GF-D8 (cell line): ENCODE measurements at regions not wholly inside any gene's neighbourhood (a gene's known extent, or its start where the extent isn't known, plus 50 kb on each side); places are given as distances from the start of the nearest gene placed in this dataset.
"Not testable (repeated sequence)": the region's sequence is repeated elsewhere in the genome, so short reads cannot be mapped to it uniquely, and the experiment has no call there.

ENCODE experiments used
- DNase-seq: peaks from one replicate; lab custom pipeline; 2025; lab: John Stamatoyannopoulos, UW

GRCh38 chr4:31370866-31371465, 650.8 kb downstream of the PCDH7 start:
- DNase-seq: no peak

- no peak for DNase-seq
These were observed 654.2 kb downstream of the PCDH7 start for GRCh38 chr4:31374256-31374960.

- no peak for DNase-seq
These were observed 655.8 kb downstream of the PCDH7 start for GRCh38 chr4:31375936-31376335.

- no peak for DNase-seq
These were observed 659.2 kb downstream of the PCDH7 start for GRCh38 chr4:31379364-31379763.

- no peak for DNase-seq
These were observed 663.6 kb downstream of the PCDH7 start for GRCh38 chr4:31383767-31384166.

- no peak for DNase-seq
These were observed 670.7 kb downstream of the PCDH7 start for GRCh38 chr4:31390849-31391248.

- DNase-seq: no peak
These were observed 671.8 kb downstream of the PCDH7 start for GRCh38 chr4:31391976-31392375.

- DNase-seq: no peak
These were observed 672.8 kb downstream of the PCDH7 start for GRCh38 chr4:31392923-31393322.

- DNase-seq: no peak
These were observed 688.0 kb downstream of the PCDH7 start for GRCh38 chr4:31408121-31408520.

GRCh38 chr4:31411565-31411964, 691.4 kb downstream of the PCDH7 start:
- no peak for DNase-seq

GRCh38 chr4:31415629-31416028, 695.5 kb downstream of the PCDH7 start:
- no peak for DNase-seq

GRCh38 chr4:31416498-31416897, 696.3 kb downstream of the PCDH7 start:
- no peak for DNase-seq

- no peak for DNase-seq
These were observed 696.9 kb downstream of the PCDH7 start for GRCh38 chr4:31417040-31417439.

GRCh38 chr4:31422006-31422405, 701.8 kb downstream of the PCDH7 start:
- DNase-seq: no peak

- no peak for DNase-seq
These were observed 707.5 kb downstream of the PCDH7 start for GRCh38 chr4:31427691-31428090.

- no peak for DNase-seq
These were observed 722.1 kb downstream of the PCDH7 start for GRCh38 chr4:31442236-31442635.

- DNase-seq: no peak
These were observed 725.4 kb downstream of the PCDH7 start for GRCh38 chr4:31445526-31445925.

GRCh38 chr4:31455612-31456011, 735.4 kb downstream of the PCDH7 start:
- DNase-seq: no peak

- no peak for DNase-seq
These were observed 738.6 kb downstream of the PCDH7 start for GRCh38 chr4:31458813-31459212.

GRCh38 chr4:31461421-31461820, 741.3 kb downstream of the PCDH7 start:
- DNase-seq: no peak

- DNase-seq: no peak
These were observed 747.6 kb downstream of the PCDH7 start for GRCh38 chr4:31467781-31468180.

GRCh38 chr4:31474221-31474620, 754.1 kb downstream of the PCDH7 start:
- no peak for DNase-seq

- no peak for DNase-seq
These were observed 762.5 kb downstream of the PCDH7 start for GRCh38 chr4:31482691-31483090.

GRCh38 chr4:31499216-31499615, 779.0 kb downstream of the PCDH7 start:
- DNase-seq: not testable (repeated sequence)
